Fibroblast of villous mesenchyme (primary cell): ENCODE measurements at regions not wholly inside any gene's neighbourhood (a gene's known extent, or its start where the extent isn't known, plus 50 kb on each side); places are given as distances from the start of the nearest gene placed in this dataset.

Experiments used
- DNase-seq: peaks from one replicate; pipeline ENCODE4 v3.0.0-alpha.2; 2010; ENCODE audit warnings: low read depth
- H3K4me3 ChIP-seq: 2 replicates; pipeline ENCODE4 v1.5.1; 2011; ENCODE audit warnings: low read depth, mild to moderate bottlenecking, low read length
- TF ChIP-seq, protein P1 (sequence below): IDR thresholded peaks from 2 replicates; pipeline ENCODE4 v1.5.1; 2012; ENCODE audit warnings: low read depth, mild to moderate bottlenecking, low read length; ENCODE audit not compliant: insufficient read depth

- TF ChIP-seq, protein P1, sequence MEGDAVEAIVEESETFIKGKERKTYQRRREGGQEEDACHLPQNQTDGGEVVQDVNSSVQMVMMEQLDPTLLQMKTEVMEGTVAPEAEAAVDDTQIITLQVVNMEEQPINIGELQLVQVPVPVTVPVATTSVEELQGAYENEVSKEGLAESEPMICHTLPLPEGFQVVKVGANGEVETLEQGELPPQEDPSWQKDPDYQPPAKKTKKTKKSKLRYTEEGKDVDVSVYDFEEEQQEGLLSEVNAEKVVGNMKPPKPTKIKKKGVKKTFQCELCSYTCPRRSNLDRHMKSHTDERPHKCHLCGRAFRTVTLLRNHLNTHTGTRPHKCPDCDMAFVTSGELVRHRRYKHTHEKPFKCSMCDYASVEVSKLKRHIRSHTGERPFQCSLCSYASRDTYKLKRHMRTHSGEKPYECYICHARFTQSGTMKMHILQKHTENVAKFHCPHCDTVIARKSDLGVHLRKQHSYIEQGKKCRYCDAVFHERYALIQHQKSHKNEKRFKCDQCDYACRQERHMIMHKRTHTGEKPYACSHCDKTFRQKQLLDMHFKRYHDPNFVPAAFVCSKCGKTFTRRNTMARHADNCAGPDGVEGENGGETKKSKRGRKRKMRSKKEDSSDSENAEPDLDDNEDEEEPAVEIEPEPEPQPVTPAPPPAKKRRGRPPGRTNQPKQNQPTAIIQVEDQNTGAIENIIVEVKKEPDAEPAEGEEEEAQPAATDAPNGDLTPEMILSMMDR, result no peak
- no peak overlapping the region for H3K4me3 ChIP-seq
- DNase-seq, result no peak
These were observed 1180.8 kb upstream of the PABPC4L start for GRCh38 chr4:135382280-135382959.

DNA sequence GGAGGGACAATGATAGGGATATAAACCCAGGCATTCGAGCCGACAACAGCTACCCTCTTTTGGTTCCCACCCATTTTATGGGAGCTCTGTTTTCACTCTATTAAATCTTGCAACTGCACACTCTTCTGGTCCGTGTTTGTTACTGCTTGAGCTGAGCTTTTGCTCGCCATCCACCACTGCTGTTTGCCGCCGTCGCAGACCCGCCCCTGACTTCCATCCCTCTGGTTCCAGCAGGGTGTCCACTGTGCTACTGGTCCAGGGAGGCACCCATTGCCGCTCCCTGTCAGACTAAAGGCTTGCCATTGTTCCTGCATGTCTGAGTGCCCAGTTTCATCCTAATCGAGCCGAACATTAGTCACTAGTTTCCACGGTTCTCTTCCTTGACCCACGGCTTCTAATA, 1170.5 kb upstream of the PABPC4L start:
- no peak overlapping the region for H3K4me3 ChIP-seq
- TF ChIP-seq, protein P1, result no peak
- DNase-seq, result no peak

GRCh38 chr4:135371137-135371536, 1169.5 kb upstream of the PABPC4L start:
- DNase-seq, result no peak
- H3K4me3 ChIP-seq, result no peak overlapping the region
- TF ChIP-seq, protein P1, result peak; percentile 19

DNA sequence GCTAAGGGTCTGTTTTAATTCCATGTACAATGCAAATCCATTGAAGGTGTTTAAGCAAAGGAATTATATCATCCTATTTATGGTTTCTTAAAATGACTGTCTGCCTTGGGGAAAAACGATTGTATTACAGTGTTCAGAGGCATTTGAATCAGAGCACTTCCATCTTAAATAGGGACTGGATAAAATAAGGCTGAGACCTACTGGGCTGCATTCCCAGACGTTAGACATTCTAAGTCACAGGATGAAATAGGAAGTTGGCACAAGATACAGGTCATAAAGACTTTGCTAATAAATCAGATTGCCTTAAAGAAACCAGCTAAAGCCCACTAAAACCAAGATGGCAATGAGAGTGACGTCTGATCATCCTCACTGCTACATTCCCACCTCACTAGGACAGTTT, 1167.2 kb upstream of the PABPC4L start:
- no peak for DNase-seq
- TF ChIP-seq, protein P1, result no peak
- no peak overlapping the region for H3K4me3 ChIP-seq

DNA sequence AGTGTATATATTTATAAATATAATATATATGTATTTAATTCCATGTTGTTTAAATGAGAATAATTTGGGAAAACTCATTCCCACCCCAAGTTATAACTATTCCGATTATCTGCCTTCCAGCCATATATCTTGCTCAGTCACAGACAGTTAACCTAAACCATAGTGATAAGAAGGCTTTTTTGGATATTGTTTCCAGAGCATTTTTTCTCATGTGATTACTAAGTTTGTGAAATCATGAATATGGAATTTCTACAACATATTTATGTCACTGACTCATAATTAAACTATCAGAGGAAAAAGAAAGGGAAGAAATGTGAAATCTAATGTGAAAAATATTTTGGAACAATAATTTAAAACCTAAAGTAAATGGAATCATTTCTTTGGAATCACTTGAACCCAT, 1163.5 kb upstream of the PABPC4L start:
- TF ChIP-seq, protein P1, result no peak
- no peak for DNase-seq
- no peak overlapping the region for H3K4me3 ChIP-seq

GRCh38 chr4:135359128-135359527, 1157.5 kb upstream of the PABPC4L start:
- peak; percentile 1 for DNase-seq
- no peak overlapping the region for H3K4me3 ChIP-seq
- TF ChIP-seq, protein P1, result no peak

DNA sequence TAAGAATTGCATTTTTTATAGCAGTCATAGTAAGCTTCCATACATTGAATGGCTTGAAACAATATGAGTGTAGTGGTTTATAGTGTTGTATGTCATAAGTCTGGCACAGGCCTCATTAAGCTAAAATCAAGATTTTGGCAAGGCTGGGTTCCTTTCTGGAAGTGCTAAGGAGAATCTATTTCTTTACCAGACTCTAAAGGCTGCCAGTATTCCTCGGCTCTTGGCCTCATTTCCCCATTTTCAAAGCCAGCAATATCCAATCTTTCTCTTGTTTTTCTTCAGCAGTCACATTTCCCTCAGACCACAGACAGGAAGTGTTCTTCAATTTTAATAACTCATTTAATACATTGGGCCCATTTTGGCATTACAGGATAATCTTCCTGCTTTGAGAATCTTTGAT, 1155.5 kb upstream of the PABPC4L start:
- DNase-seq, result no peak
- TF ChIP-seq, protein P1, result no peak
- H3K4me3 ChIP-seq, result no peak overlapping the region
